GM21825 (cell line): ENCODE measurements at regions not wholly inside any gene's neighbourhood (a gene's known extent, or its start where the extent isn't known, plus 50 kb on each side); places are given as distances from the start of the nearest gene placed in this dataset.

ENCODE experiments used
- ATAC-seq: cut with Tn5 transposase; IDR thresholded peaks from one replicate; pipeline ENCODE4 v1.9.1; 2021; ENCODE audit warnings: mild to moderate bottlenecking, moderate library complexity; ENCODE audit not compliant: unreplicated experiment

- ATAC-seq, result no peak
Observed at GRCh38 chr12:91610561-91610960, 427.9 kb upstream of the DCN start.

- ATAC-seq, result no peak
Observed at GRCh38 chr12:91609283-91609682, 426.7 kb upstream of the DCN start.

- ATAC-seq, result no peak
Observed at GRCh38 chr12:91608542-91608941, 425.9 kb upstream of the DCN start.

- no peak for ATAC-seq
Observed at GRCh38 chr12:91606662-91607377, 424.2 kb upstream of the DCN start.

- no peak for ATAC-seq
Observed at GRCh38 chr12:91604897-91605296, 422.3 kb upstream of the DCN start.

- no peak for ATAC-seq
Observed at GRCh38 chr12:91603060-91603459, 420.4 kb upstream of the DCN start.

GRCh38 chr12:91601054-91601453 lies 418.4 kb upstream of the DCN start:
- ATAC-seq, result no peak

- ATAC-seq, result no peak
Observed at GRCh38 chr12:91594715-91595114, 412.1 kb upstream of the DCN start.

GRCh38 chr12:91591639-91591987 lies 409.0 kb upstream of the DCN start:
- no peak for ATAC-seq

- ATAC-seq, result no peak
Observed at GRCh38 chr12:91590966-91591638, 408.5 kb upstream of the DCN start.

- no peak for ATAC-seq
Observed at GRCh38 chr12:91588874-91589454, 406.3 kb upstream of the DCN start.

- ATAC-seq, result no peak
Observed at GRCh38 chr12:91586015-91586414, 403.4 kb upstream of the DCN start.

GRCh38 chr12:91582811-91583210 lies 400.2 kb upstream of the DCN start:
- ATAC-seq, result no peak

- ATAC-seq, result no peak
Observed at GRCh38 chr12:91579516-91580263, 397.1 kb upstream of the DCN start.

GRCh38 chr12:91577586-91578539 lies 395.2 kb upstream of the DCN start:
- no peak for ATAC-seq

GRCh38 chr12:91576432-91576831 lies 393.8 kb upstream of the DCN start:
- ATAC-seq, result no peak

GRCh38 chr12:91575630-91576029 lies 393.0 kb upstream of the DCN start:
- no peak for ATAC-seq

- ATAC-seq, result no peak
Observed at GRCh38 chr12:91574975-91575374, 392.4 kb upstream of the DCN start.

- no peak for ATAC-seq
Observed at GRCh38 chr12:91574391-91574790, 391.8 kb upstream of the DCN start.

GRCh38 chr12:91572869-91573268 lies 390.3 kb upstream of the DCN start:
- ATAC-seq, result no peak

- ATAC-seq, result no peak
Observed at GRCh38 chr12:91567100-91567485, 384.5 kb upstream of the DCN start.
